ENCODE measurements at regions not wholly inside any gene's neighbourhood (a gene's known extent, or its start where the extent isn't known, plus 50 kb on each side); places are given as distances from the start of the nearest gene placed in this dataset.
A peak's percentile ranks its signal among the peaks of the same experiment; 100 is the strongest.

- no TSS peak for BruUV-seq (replicated peaks)
- Histone ChIP-seq H4K5ac (ENCODE audit: low read depth, low read length) (no peak overlapping the region), H3K4me2 (ENCODE audit: low read depth, low read length) (no peak overlapping the region), H3K27ac (ENCODE audit: insufficient read depth, low read length) (no peak overlapping the region), H3K4ac (ENCODE audit: low read depth, low read length) (peak overlapping the region; percentile 82), H3K23ac (ENCODE audit: low read depth, low read length) (no peak overlapping the region), H2BK20ac (ENCODE audit: low read depth, low read length) (peak overlapping the region; percentile 94), H3K36me3 (ENCODE audit: control insufficient read depth, insufficient read depth, low read length) (no peaks in the 10 kb centered on the region), H4K8ac (ENCODE audit: low read depth in 2 of 2, low read length in 2 of 2) (peak overlapping the region in 1 of 2 experiments; percentile 30; a peak in 1 of 4 replicates), H3K18ac (ENCODE audit: low read depth, low read length) (no peak overlapping the region; the same call in 1 of the 2 replicates), H3K9ac (ENCODE audit: low read depth, low read length) (no peak overlapping the region), H2AK5ac (ENCODE audit: low read depth, low read length) (peak overlapping the region; percentile 87), H2AK9ac (replicated peaks; ENCODE audit: low read depth, low read length, poor library complexity) (peak overlapping the region; percentile 58), H3K4me3 (ENCODE audit: insufficient read depth, low read depth, low read length) (no peak overlapping the region), H2AFZ (replicated peaks; ENCODE audit: low read length, poor library complexity) (no peak overlapping the region), H3K9me3 (ENCODE audit: control insufficient read depth, insufficient read depth, low read length) (no peaks in the 10 kb centered on the region), H4K20me1 (ENCODE audit: insufficient read depth, low read length) (no peaks in the 10 kb centered on the region), H2BK15ac (ENCODE audit: low read depth, low read length) (peak overlapping the region; percentile 43; the same call in 2 of the 3 replicates), H3K14ac (replicated peaks; ENCODE audit: low read depth, low read length) (peak overlapping the region; percentile 71), H3K9me1 (ENCODE audit: insufficient read depth, low read length) (peaks cover 18% of the 10 kb centered on the region), H3K4me1 (ENCODE audit: control insufficient read depth, insufficient read depth, low read length) (peaks cover 16% of the 10 kb centered on the region), H2BK120ac (ENCODE audit: low read depth, low read length) (peak overlapping the region; percentile 80), H3K27me3 (ENCODE audit: control insufficient read depth, insufficient read depth, low read length) (no peaks in the 10 kb centered on the region), H2BK5ac (ENCODE audit: low read depth, low read length, poor library complexity, severe bottlenecking) (peak overlapping the region; percentile 21), H3K79me1 (ENCODE audit: low read depth in 1 of 2, low read length in 2 of 2) (no peaks in the 10 kb centered on the region), H3K56ac (ENCODE audit: extremely low read depth, insufficient read depth, low read length) (no peak overlapping the region), H4K91ac (ENCODE audit: insufficient read depth, low read depth, low read length) (peak overlapping the region; percentile 74)
- ATAC-seq (ENCODE audit: low read depth) (no peak), DNase-seq (no peak)
- intact Hi-C loops (cut with micrococcal nuclease) (loop anchor here (10.0 kb wide), 1 partner anchor 72 kb away; no protein-coding TSS in a partner anchor), in situ Hi-C loops (cut with MboI; ENCODE audit: low sequenced_read_pairs) (no loop called here), dilution Hi-C loops (cut with HindIII; ENCODE audit: low sequenced_read_pairs, unreplicated experiment) (no loop called here)
- CTCF ChIA-PET: no interaction called here
- POLR2A ChIA-PET (ENCODE audit: unreplicated experiment): no interaction called here
- TF ChIP-seq SMC3 (IDR thresholded peaks at IDR 0.05; ENCODE audit: low read depth, low read length) (no peak), CTCF (conservative IDR thresholded peaks at IDR 0.05; ENCODE audit: low read depth, low read length) (no peak), CEBPB (IDR thresholded peaks at IDR 0.05; ENCODE audit: low read depth, low read length) (no peak), RAD21 (IDR thresholded peaks at IDR 0.05; ENCODE audit: low read length) (no peak), NFE2L2 (IDR thresholded peaks at IDR 0.05; ENCODE audit: low read depth, low read length) (no peak), CHD1 (IDR thresholded peaks at IDR 0.05; ENCODE audit: low read depth, low read length) (no peak), MAFK (IDR thresholded peaks at IDR 0.05; ENCODE audit: low read depth, low read length) (no peak), USF2 (IDR thresholded peaks at IDR 0.05; ENCODE audit: low read depth, low read length) (no peak), RFX5 (IDR thresholded peaks at IDR 0.05; ENCODE audit: low read depth, low read length) (no peak), MAZ (IDR thresholded peaks at IDR 0.05; ENCODE audit: borderline replicate concordance, low read depth, low read length) (no peak), RCOR1 (IDR thresholded peaks at IDR 0.05; ENCODE audit: insufficient replicate concordance, low read length) (no peak), FOS (IDR thresholded peaks at IDR 0.05; ENCODE audit: low read depth, low read length) (no peak), POLR2A (IDR thresholded peaks at IDR 0.05; ENCODE audit: low read depth, low read length) (no peak), MXI1 (IDR thresholded peaks at IDR 0.05; ENCODE audit: borderline replicate concordance, low read depth, low read length) (no peak)
- no CpG with 5 or more reads among the region's 2 CpGs for WGBS, 2 experiments (ENCODE audit: extremely low coverage in 2 of 2, insufficient read length in 1 of 2)
Measured at GRCh38 chr11:27212248-27212780, 150.7 kb downstream of the CCDC34 start.
